ENCODE measurements at regions not wholly inside any gene's neighbourhood (a gene's known extent, or its start where the extent isn't known, plus 50 kb on each side); places are given as distances from the start of the nearest gene placed in this dataset.
"Not testable (repeated sequence)": the region's sequence is repeated elsewhere in the genome, so short reads cannot be mapped to it uniquely, and the experiment has no call there.

DNA sequence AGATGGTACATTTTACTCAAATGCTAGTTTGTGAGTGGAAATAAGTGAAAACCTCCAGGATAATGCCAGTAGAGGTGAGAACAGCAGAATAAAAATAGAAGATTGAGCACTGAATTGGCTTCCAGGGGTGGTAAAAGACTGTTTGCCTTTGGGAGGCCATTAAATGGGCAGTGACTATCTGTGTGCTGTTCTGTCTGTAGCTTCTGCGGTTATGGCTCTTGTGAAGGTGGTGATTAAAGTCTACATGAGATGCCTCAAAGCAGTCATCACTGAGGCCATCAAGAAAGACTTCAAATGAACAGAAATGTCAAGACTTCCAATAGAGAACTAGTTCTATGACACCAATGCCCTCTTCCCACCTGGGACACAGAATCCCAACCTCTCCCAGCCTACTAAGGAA, 108.8 kb downstream of the EFHB start:
- CTCF ChIA-PET, result no interaction called here
- Mint-ChIP-seq H3K36me3 (ENCODE audit: low read depth) (no peaks in the 10 kb centered on the region), H3K4me1 (no peaks in the 10 kb centered on the region), H3K4me3 (no peak overlapping the region), H3K9me3 (peaks cover 4% of the 10 kb centered on the region), H3K27ac (no peak overlapping the region), H3K27me3 (no peaks in the 10 kb centered on the region)
- DNase-seq, result no peak
- POLR2A ChIA-PET, result no interaction called here

DNA sequence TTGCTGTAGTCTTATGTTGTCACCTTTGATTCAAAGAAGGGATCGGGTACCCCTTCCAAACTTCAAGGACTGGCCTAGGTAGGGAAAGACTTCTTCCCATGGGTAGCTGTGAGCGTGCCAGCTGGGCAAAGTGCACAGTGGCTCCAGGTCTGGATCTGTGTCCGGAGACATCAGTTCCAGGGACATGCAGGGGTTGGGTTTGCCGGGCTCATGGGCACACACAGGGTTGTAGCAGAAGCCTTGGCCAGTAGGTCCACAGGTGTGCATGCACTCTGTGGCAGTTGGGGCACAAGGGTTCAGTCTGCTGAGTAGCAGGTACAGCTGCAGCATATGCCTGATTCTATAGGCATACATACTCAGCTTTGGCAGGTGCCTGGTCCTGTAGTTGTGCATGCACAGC, 111.2 kb downstream of the EFHB start:
- H3K4me1 Mint-ChIP-seq, result no peaks in the 10 kb centered on the region
- DNase-seq, result no peak
- no peaks in the 10 kb centered on the region for H3K27me3 Mint-ChIP-seq
- no peaks in the 10 kb centered on the region for H3K36me3 Mint-ChIP-seq (ENCODE audit: low read depth)
- ChIA-PET POLR2A (no interaction called here), CTCF (no interaction called here)
- no peak overlapping the region for H3K4me3 Mint-ChIP-seq
- H3K9me3 Mint-ChIP-seq, result peaks cover 4% of the 10 kb centered on the region
- H3K27ac Mint-ChIP-seq, result no peak overlapping the region

DNA sequence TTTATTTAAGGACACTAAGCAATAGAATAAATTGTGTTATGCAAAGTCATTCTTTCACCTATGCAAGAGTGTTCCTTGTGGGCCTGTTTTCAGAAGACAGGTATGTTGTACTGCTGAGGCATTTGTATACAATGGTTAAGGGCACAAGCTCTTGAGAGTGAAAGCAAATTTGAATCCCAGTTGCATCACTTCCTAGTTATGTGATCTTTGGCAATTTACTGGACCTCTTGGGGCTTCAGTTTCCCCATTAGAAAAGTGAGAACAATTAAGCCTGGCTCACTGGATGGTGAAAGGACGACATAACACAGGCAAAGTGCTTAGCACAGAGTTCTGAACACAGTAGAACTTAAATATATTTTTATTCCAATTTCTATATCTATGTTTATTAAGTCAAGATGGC, 117.4 kb downstream of the EFHB start:
- DNase-seq, result no peak
- CTCF ChIA-PET, result no interaction called here
- Mint-ChIP-seq H3K9me3 (no peaks in the 10 kb centered on the region), H3K36me3 (ENCODE audit: low read depth) (no peaks in the 10 kb centered on the region), H3K4me3 (no peak overlapping the region), H3K27me3 (no peaks in the 10 kb centered on the region), H3K4me1 (no peaks in the 10 kb centered on the region), H3K27ac (no peak overlapping the region)
- POLR2A ChIA-PET, result no interaction called here

DNA sequence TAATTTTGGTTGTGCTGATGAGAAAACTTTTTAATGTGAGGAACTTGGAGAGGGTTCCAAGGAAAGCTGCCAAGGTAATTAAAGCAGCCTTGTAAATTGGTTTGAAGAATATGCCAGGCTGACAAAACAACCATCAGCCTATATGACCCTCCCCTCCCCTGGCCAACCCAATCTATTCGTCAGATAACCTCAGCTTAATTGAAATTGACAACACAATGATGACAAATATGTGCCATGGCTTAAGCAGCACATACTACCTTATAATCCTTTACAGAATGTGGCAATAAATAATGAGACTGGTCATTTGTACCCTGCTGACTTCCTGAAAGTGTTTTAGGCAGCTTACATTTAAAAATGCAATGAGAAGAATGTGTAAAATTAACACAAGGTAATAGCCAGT, 118.2 kb downstream of the EFHB start:
- ChIA-PET POLR2A (no interaction called here), CTCF (no interaction called here)

DNA sequence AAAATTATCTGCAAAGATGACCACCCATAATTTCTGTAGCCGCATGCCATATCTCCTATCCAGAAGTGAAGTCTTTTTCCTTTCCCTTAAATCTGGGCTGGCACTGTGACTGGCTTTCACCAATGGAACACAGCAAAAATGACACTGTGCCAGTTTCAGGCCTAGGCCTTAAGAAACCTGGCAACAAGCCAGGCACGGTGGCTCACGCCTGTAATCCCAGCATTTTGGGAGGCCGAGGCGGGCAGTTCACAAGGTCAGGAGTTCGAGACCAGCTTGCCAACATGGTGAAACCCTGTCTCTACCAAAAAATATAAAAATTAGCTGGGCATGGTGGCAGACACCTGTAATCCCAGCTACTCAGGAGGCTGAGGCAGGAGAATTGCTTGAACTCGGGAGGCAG, 120.3 kb downstream of the EFHB start:
- H3K36me3 Mint-ChIP-seq (ENCODE audit: low read depth); DNase-seq; H3K9me3 Mint-ChIP-seq; H3K4me3 Mint-ChIP-seq; POLR2A ChIA-PET; CTCF ChIA-PET; H3K27me3 Mint-ChIP-seq; H3K27ac Mint-ChIP-seq; H3K4me1 Mint-ChIP-seq: not testable (repeated sequence)

More for the DNA sequence above, 118.2 kb downstream of the EFHB start:
- DNase-seq, result no peak
- Mint-ChIP-seq H3K27ac (no peak overlapping the region), H3K4me3 (no peak overlapping the region), H3K9me3 (no peaks in the 10 kb centered on the region), H3K36me3 (ENCODE audit: low read depth) (no peaks in the 10 kb centered on the region), H3K27me3 (peaks cover 3% of the 10 kb centered on the region), H3K4me1 (no peaks in the 10 kb centered on the region)

DNA sequence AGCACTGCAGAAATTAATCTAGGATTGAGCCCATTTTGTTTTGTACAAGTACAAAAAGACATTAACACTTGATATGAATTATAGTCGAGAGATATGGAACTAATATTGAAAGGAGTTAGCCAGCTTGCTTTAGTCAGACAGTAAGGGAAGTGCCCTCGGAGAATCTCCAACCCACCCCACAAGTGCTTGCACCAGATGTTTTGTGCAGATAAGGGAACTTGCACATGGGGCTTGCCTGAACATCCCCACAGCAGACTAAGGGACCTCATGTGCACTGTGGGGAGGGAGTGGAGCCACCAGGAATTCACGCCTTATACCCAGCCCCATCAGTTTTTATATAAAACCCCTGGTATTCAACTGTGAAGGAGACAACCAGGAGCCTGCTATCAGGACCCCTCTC, 122.3 kb downstream of the EFHB start:
- ChIA-PET POLR2A (no interaction called here), CTCF (no interaction called here)
- peaks cover 9% of the 10 kb centered on the region for H3K27me3 Mint-ChIP-seq
- H3K4me3 Mint-ChIP-seq, result no peak overlapping the region
- H3K36me3 Mint-ChIP-seq (ENCODE audit: low read depth), result no peaks in the 10 kb centered on the region
- DNase-seq, result no peak
- H3K9me3 Mint-ChIP-seq, result no peaks in the 10 kb centered on the region
- no peak overlapping the region for H3K27ac Mint-ChIP-seq
- H3K4me1 Mint-ChIP-seq, result no peaks in the 10 kb centered on the region

DNA sequence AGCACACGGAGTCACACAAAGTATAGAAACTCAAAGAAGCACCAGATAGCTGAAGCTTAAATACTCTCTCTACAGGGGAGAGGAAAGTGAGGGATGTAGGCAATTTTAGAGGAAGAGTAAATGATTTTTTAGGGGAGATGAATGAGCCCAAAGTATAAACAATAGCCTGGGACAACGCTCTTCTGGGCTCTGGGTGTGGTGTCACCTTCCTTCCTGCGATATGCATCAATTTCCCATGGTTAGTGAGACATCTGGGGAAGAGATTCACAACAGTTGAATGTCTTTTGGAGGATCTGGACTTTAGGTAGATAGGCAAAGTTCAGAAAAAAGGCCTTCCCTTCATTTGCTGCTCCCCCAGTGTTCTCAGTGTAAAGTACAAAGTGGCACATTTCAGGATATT, 125.2 kb downstream of the EFHB start:
- POLR2A ChIA-PET, result no interaction called here
- H3K9me3 Mint-ChIP-seq, result no peaks in the 10 kb centered on the region
- H3K27me3 Mint-ChIP-seq, result peaks cover 9% of the 10 kb centered on the region
- no peak overlapping the region for H3K27ac Mint-ChIP-seq
- DNase-seq, result no peak
- no peaks in the 10 kb centered on the region for H3K36me3 Mint-ChIP-seq (ENCODE audit: low read depth)
- no peaks in the 10 kb centered on the region for H3K4me1 Mint-ChIP-seq
- CTCF ChIA-PET, result no interaction called here
- no peak overlapping the region for H3K4me3 Mint-ChIP-seq

DNA sequence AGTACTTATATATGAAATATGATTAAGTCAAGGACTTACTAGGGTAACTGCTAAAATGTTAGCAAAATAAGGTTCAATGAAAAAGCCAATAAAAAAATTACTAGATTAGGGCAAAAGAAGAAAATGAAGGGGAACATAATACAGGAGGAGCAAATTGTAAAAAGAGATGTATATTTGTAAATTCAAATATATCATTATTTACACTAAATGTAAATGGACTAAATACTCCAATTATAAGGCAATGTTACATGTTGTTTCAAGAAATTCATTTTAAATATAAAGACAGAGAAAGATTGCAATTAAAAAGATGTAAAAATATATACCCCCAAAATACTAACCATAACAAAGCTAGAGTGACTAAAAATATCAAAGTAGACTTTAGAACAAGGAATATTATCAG, 134.1 kb downstream of the EFHB start:
- ChIA-PET CTCF (no interaction called here), POLR2A (no interaction called here)
- Mint-ChIP-seq H3K4me1 (no peaks in the 10 kb centered on the region), H3K4me3 (no peak overlapping the region), H3K27ac (no peak overlapping the region), H3K27me3 (no peaks in the 10 kb centered on the region), H3K9me3 (peaks cover 4% of the 10 kb centered on the region), H3K36me3 (ENCODE audit: low read depth) (no peaks in the 10 kb centered on the region)
- DNase-seq, result no peak

DNA sequence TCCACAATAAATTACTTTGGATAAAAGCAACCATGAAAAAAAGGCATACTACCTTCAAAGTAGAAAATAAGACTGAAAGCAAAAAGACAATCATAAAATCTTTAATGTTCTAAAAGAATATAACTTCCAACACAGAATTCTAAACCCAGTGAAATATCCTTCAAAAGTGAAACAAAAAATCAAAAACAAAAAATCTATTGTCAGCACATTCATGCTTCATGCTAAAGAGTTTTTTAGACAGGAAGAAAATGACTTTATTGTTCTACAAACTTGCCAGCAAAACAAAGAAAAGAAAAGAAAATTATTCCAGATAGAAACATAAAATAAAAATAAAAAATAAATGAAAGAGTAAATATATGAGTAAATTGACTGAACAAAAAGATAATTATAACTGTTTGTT, 134.9 kb downstream of the EFHB start:
- POLR2A ChIA-PET, result no interaction called here
- Mint-ChIP-seq H3K4me3 (no peak overlapping the region), H3K36me3 (ENCODE audit: low read depth) (no peaks in the 10 kb centered on the region), H3K9me3 (peaks cover 4% of the 10 kb centered on the region), H3K27me3 (no peaks in the 10 kb centered on the region), H3K4me1 (no peaks in the 10 kb centered on the region), H3K27ac (no peak overlapping the region)
- CTCF ChIA-PET, result no interaction called here
- DNase-seq, result no peak

DNA sequence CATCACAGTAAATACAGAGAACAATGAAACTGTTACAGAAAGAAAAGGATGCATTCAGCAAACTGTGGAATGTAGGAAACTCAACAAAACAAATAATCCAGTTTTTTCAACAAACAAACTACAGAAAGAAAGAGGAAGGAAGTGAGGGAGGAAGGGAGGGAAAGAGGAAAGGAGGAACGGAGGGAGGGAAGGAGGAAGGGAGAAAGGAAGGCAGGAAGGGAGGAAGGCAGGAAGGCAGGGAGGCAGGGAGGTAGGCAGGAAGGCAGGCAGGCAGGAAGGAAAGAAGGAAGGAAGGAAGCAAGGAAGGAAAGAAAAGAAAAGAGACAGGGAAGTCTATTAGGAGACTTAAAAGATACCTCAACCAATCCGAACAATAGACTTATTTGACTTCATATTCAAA, 135.7 kb downstream of the EFHB start:
- Mint-ChIP-seq H3K4me3 (no peak overlapping the region), H3K36me3 (ENCODE audit: low read depth) (no peaks in the 10 kb centered on the region), H3K4me1 (no peaks in the 10 kb centered on the region), H3K27ac (no peak overlapping the region), H3K9me3 (peaks cover 4% of the 10 kb centered on the region), H3K27me3 (no peaks in the 10 kb centered on the region)
- DNase-seq, result no peak
- ChIA-PET POLR2A (no interaction called here), CTCF (no interaction called here)

DNA sequence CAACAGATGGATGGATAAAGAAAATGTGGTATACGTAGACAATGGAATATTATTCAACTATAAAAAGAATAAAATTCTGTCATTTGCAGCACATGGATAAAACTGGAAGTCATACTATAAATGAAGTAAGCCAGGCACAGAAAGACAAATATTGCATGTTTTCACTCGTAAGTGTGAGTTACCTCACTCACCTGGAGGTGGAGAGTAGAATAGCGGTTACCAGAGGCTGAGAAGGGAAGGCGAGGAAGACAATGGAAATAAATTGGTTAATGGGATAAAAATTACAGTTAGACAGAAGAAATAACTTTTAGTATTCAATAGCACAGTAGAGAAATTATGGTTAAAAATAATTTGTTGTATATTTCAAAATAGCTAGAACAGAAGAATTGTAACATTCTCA, 141.6 kb downstream of the EFHB start:
- Mint-ChIP-seq H3K4me1 (no peaks in the 10 kb centered on the region), H3K9me3 (no peaks in the 10 kb centered on the region), H3K36me3 (ENCODE audit: low read depth) (no peaks in the 10 kb centered on the region), H3K27me3 (peaks cover 2% of the 10 kb centered on the region), H3K4me3 (no peak overlapping the region), H3K27ac (no peak overlapping the region)
- CTCF ChIA-PET, result no interaction called here
- no peak for DNase-seq
- POLR2A ChIA-PET, result no interaction called here

DNA sequence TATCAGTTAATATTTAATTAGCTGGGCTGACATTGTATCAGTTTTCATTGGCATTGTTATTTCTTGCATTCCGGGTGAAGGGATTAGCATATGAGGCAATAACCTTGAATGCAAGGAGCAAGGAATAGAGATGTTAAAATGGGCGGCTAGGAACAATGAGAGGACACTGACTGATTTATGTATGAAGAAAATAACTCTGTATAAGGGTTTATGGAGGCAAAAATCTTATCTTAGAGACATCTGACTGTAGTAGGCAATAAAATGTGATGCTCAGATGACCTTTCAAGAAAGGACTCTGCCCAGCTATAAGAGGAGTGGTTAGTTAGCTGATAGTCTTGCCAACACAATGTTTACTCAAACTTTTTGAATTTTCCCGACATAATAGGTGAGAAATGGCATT, 158.3 kb downstream of the EFHB start:
- POLR2A ChIA-PET, result no interaction called here
- H3K9me3 Mint-ChIP-seq, result no peaks in the 10 kb centered on the region
- H3K27ac Mint-ChIP-seq, result no peak overlapping the region
- no peaks in the 10 kb centered on the region for H3K27me3 Mint-ChIP-seq
- H3K36me3 Mint-ChIP-seq (ENCODE audit: low read depth), result no peaks in the 10 kb centered on the region
- CTCF ChIA-PET, result no interaction called here
- DNase-seq, result no peak
- H3K4me3 Mint-ChIP-seq, result no peak overlapping the region
- H3K4me1 Mint-ChIP-seq, result no peaks in the 10 kb centered on the region

DNA sequence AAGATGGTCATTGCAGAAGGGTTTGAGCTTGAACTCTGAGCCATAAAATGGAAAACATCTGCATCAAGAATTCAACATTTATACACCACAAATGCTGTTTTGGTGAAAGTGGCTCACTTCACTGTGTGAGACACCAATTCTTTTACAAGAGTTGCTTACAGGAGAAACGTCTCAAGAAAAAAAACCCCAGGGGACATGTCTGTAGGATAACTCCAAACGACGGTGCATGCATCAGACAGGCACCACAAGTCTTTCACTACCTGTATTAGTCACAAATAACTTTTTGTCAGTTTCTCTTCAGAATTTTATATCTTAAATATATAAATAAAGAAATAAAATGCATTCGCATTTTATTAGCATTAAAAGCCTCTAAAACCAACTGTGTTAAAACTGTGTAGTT, 164.3 kb downstream of the EFHB start:
- H3K27ac Mint-ChIP-seq, result no peak overlapping the region
- no peaks in the 10 kb centered on the region for H3K4me1 Mint-ChIP-seq
- no peaks in the 10 kb centered on the region for H3K9me3 Mint-ChIP-seq
- no peak for DNase-seq
- H3K4me3 Mint-ChIP-seq, result no peak overlapping the region
- ChIA-PET CTCF (no interaction called here), POLR2A (no interaction called here)
- no peaks in the 10 kb centered on the region for H3K36me3 Mint-ChIP-seq (ENCODE audit: low read depth)
- H3K27me3 Mint-ChIP-seq, result no peaks in the 10 kb centered on the region

DNA sequence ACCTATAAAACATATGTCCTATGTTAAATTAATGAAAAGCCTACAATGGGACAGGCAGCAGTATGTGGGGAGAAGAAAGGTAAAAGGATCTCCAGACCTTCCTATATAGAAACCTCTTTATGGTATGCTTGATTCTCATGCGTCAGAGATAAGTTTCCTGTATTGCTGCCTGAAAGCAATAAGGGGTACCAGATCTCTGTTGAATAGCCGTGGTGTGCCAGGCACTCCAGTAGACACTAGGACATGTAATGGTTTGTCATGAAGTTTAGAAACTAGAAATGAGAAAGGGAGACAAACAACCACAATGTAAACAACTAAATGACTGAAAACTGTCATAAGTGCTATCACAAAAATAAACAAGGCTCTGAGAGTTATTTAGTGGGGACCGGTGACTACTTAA, 168.1 kb downstream of the EFHB start:
- Mint-ChIP-seq H3K9me3 (no peaks in the 10 kb centered on the region), H3K27me3 (no peaks in the 10 kb centered on the region), H3K4me3 (no peak overlapping the region), H3K36me3 (ENCODE audit: low read depth) (no peaks in the 10 kb centered on the region), H3K4me1 (no peaks in the 10 kb centered on the region), H3K27ac (no peak overlapping the region)
- POLR2A ChIA-PET, result no interaction called here
- no peak for DNase-seq
- CTCF ChIA-PET, result no interaction called here

DNA sequence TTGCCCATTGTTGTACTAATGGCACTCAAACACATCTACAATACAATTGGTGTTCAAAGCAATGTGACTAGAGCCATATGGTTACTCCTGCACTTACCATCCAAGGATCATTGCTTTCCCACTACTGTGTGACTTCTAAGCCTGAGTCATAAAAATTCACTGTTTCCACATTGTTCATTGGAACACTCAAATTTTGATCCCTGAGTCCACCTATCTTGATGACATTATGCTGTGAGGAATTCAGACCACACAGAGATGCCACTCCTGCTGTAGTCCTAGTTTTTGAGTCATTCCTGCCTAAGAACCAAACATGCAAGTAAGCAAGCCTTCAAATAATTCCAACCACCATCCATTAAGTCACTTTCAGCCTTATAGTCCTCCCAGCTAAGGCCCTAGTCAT, 176.2 kb downstream of the EFHB start:
- H3K36me3 Mint-ChIP-seq (ENCODE audit: low read depth), result no peaks in the 10 kb centered on the region
- no peaks in the 10 kb centered on the region for H3K9me3 Mint-ChIP-seq
- DNase-seq, result no peak
- no peaks in the 10 kb centered on the region for H3K4me1 Mint-ChIP-seq
- no peaks in the 10 kb centered on the region for H3K27me3 Mint-ChIP-seq
- H3K27ac Mint-ChIP-seq, result no peak overlapping the region
- ChIA-PET CTCF (no interaction called here), POLR2A (no interaction called here)
- H3K4me3 Mint-ChIP-seq, result no peak overlapping the region
